H9 (cell line): ENCODE measurements at regions not wholly inside any gene's neighbourhood (a gene's known extent, or its start where the extent isn't known, plus 50 kb on each side); places are given as distances from the start of the nearest gene placed in this dataset.

Source experiments
- DNase-seq: peaks from one replicate; pipeline ENCODE4 v3.0.0-alpha.2; 2017
- H2AFZ ChIP-seq: one replicate; pipeline ENCODE4 v1.6.1; 2013; ENCODE audit warnings: mild to moderate bottlenecking, low read length, control low read depth, moderate library complexity
- H2AK5ac ChIP-seq: 2 replicates; pipeline ENCODE4 v1.6.1; 2013; ENCODE audit warnings: low read length, control low read depth, mixed read lengths; ENCODE audit not compliant: insufficient read length
- H2BK120ac ChIP-seq: one replicate; pipeline ENCODE4 v1.6.1; 2013; ENCODE audit warnings: low read depth, mild to moderate bottlenecking, low read length, control low read depth, inconsistent platforms; ENCODE audit not compliant: poor library complexity, severe bottlenecking
- H2BK12ac ChIP-seq: 2 replicates; pipeline ENCODE4 v1.6.1; 2013; ENCODE audit warnings: low read length, control low read depth, mixed read lengths, low read depth; ENCODE audit not compliant: insufficient read length
- H2BK15ac ChIP-seq: 2 replicates; pipeline ENCODE4 v1.6.1; 2013; ENCODE audit warnings: low read depth, low read length, control low read depth
- H2BK20ac ChIP-seq: one replicate; pipeline ENCODE4 v1.6.1; 2013; ENCODE audit warnings: low read depth, mild to moderate bottlenecking, low read length, control low read depth, inconsistent platforms; ENCODE audit not compliant: poor library complexity, severe bottlenecking
- H2BK5ac ChIP-seq: 2 replicates; pipeline ENCODE4 v1.6.1; 2013; ENCODE audit warnings: low read length, control low read depth, mixed read lengths; ENCODE audit not compliant: insufficient read length
- H3K14ac ChIP-seq: 2 replicates; pipeline ENCODE4 v1.6.1; 2013; ENCODE audit warnings: low read length, control low read depth; ENCODE audit not compliant: insufficient read depth
- H3K18ac ChIP-seq: 2 replicates; pipeline ENCODE4 v1.6.1; 2013; ENCODE audit warnings: low read depth, mild to moderate bottlenecking, mixed read lengths, low read length, control low read depth; ENCODE audit not compliant: insufficient read length
- H3K23ac ChIP-seq: 2 replicates; pipeline ENCODE4 v1.6.1; 2013; ENCODE audit warnings: low read length, control low read depth, mixed read lengths, low read depth; ENCODE audit not compliant: insufficient read length
- H3K23me2 ChIP-seq: 2 replicates; pipeline ENCODE4 v1.6.1; 2013; ENCODE audit warnings: low read depth, mild to moderate bottlenecking, mixed read lengths, low read length, control low read depth; ENCODE audit not compliant: insufficient read length, poor library complexity, severe bottlenecking
- H3K27ac ChIP-seq: 2 replicates; pipeline ENCODE4 v1.5.1; 2013; ENCODE audit warnings: low read length, control low read depth, mixed read lengths, low read depth; ENCODE audit not compliant: insufficient read length
- H3K27me3 ChIP-seq: 2 replicates; pipeline ENCODE4 v1.6.1; 2013; ENCODE audit warnings: low read length, control low read depth, inconsistent platforms; ENCODE audit not compliant: insufficient read depth
- H3K4ac ChIP-seq: 2 replicates; pipeline ENCODE4 v1.6.1; 2013; ENCODE audit warnings: low read depth, mild to moderate bottlenecking, control low read depth, inconsistent platforms, low read length, moderate library complexity
- H3K4me1 ChIP-seq: 2 replicates; pipeline ENCODE4 v1.6.1; 2013; ENCODE audit warnings: low read length, control low read depth, inconsistent platforms; ENCODE audit not compliant: insufficient read depth
- H3K4me2 ChIP-seq: 2 replicates; pipeline ENCODE4 v1.6.1; 2013; ENCODE audit warnings: low read length, control low read depth, mixed read lengths; ENCODE audit not compliant: insufficient read length, insufficient read depth
- H3K56ac ChIP-seq: 2 replicates; pipeline ENCODE4 v1.6.1; 2013; ENCODE audit warnings: low read depth, mild to moderate bottlenecking, mixed read lengths, low read length, control low read depth; ENCODE audit not compliant: insufficient read length
- H3K79me1 ChIP-seq: 2 replicates; pipeline ENCODE4 v1.6.1; 2013; ENCODE audit warnings: low read depth, mild to moderate bottlenecking, moderate library complexity, low read length, control low read depth, inconsistent platforms; ENCODE audit not compliant: insufficient read depth, poor library complexity, severe bottlenecking
- H3K79me2 ChIP-seq: 2 replicates; pipeline ENCODE4 v1.6.1; 2013; ENCODE audit warnings: low read length, control low read depth, inconsistent platforms; ENCODE audit not compliant: insufficient read depth
- H3K9ac ChIP-seq: 2 replicates; pipeline ENCODE4 v1.6.1; 2013; ENCODE audit warnings: low read length, control low read depth, mixed read lengths; ENCODE audit not compliant: insufficient read length; ENCODE audit errors: extremely low read depth
- H3K9me3 ChIP-seq: one replicate; pipeline ENCODE4 v1.6.1; 2013; ENCODE audit warnings: low read depth, low read length, inconsistent platforms; ENCODE audit not compliant: control insufficient read depth
- H3T11ph ChIP-seq: one replicate; pipeline ENCODE4 v1.6.1; 2013; ENCODE audit warnings: mild to moderate bottlenecking, low read length, control low read depth, inconsistent platforms
- H4K20me1 ChIP-seq: one replicate; pipeline ENCODE4 v1.6.1; 2013; ENCODE audit not compliant: control insufficient read depth, insufficient read length, insufficient read depth
- H4K5ac ChIP-seq: 2 replicates; pipeline ENCODE4 v1.6.1; 2013; ENCODE audit warnings: low read depth, mild to moderate bottlenecking, mixed read lengths, low read length, control low read depth; ENCODE audit not compliant: insufficient read length
- H4K8ac ChIP-seq: replicated peaks from 2 replicates; pipeline ENCODE4 v1.6.1; 2013; ENCODE audit warnings: low read length, control low read depth, mixed read lengths, low read depth; ENCODE audit not compliant: insufficient read length
- H4K91ac ChIP-seq: 2 replicates; pipeline ENCODE4 v1.6.1; 2013; ENCODE audit warnings: low read depth, mild to moderate bottlenecking, moderate library complexity, mixed read lengths, low read length, control low read depth; ENCODE audit not compliant: insufficient read length
- H3K27ac Mint-ChIP-seq, 3 experiments: 2 replicates in 2 of 3; 3 replicates in 1 of 3; pipeline ENCODE4 v1.8.0; 2020 to 2021; ENCODE audit warnings: mixed read lengths in 3 of 3, mild to moderate bottlenecking in 1 of 3, moderate library complexity in 1 of 3
- H3K27me3 Mint-ChIP-seq: 2 replicates; pipeline ENCODE4 v1.8.0; 2021; ENCODE audit warnings: low read depth, mild to moderate bottlenecking, moderate library complexity, mixed read lengths
- H3K36me3 Mint-ChIP-seq, 3 experiments: 2 replicates in 2 of 3; 3 replicates in 1 of 3; pipeline ENCODE4 v1.8.0; 2020 to 2021; ENCODE audit warnings: low read depth in 3 of 3, mixed read lengths in 3 of 3; ENCODE audit not compliant: insufficient read depth in 1 of 3
- H3K4me1 Mint-ChIP-seq, 2 experiments: 2 replicates each; pipeline ENCODE4 v1.8.0; 2020; ENCODE audit warnings: mixed read lengths in 2 of 2
- H3K4me3 Mint-ChIP-seq, 2 experiments: 2 replicates in 1 of 2; 3 replicates in 1 of 2; pipeline ENCODE4 v1.8.0; 2020 to 2021; ENCODE audit warnings: mild to moderate bottlenecking in 2 of 2, mixed read lengths in 2 of 2, moderate library complexity in 1 of 2
- H3K9me3 Mint-ChIP-seq, 2 experiments: 2 replicates in 1 of 2; 3 replicates in 1 of 2; pipeline ENCODE4 v1.8.0; 2020; ENCODE audit warnings: mild to moderate bottlenecking in 2 of 2, mixed read lengths in 2 of 2, moderate library complexity in 1 of 2
- WGBS: extraction: QIAGEN DNeasy Blood & Tissue Kit; methylation state at CpG from one replicate; pipeline ENCODE4 v1.1.7; 2013; ENCODE audit warnings: missing lambda C conversion rate, low lambda C conversion rate, mixed read lengths; ENCODE audit not compliant: insufficient read length; ENCODE audit errors: extremely low coverage; 5-methylcytosine and 5-hydroxymethylcytosine counted together
- TF ChIP-seq, protein P1 (sequence below): fragments of 200-600 bp; sonication (generic); conservative IDR thresholded peaks from 3 replicates; pipeline ENCODE4 v1.8.0; 2021; ENCODE audit warnings: antibody characterized with exemption, mild to moderate bottlenecking

DNA sequence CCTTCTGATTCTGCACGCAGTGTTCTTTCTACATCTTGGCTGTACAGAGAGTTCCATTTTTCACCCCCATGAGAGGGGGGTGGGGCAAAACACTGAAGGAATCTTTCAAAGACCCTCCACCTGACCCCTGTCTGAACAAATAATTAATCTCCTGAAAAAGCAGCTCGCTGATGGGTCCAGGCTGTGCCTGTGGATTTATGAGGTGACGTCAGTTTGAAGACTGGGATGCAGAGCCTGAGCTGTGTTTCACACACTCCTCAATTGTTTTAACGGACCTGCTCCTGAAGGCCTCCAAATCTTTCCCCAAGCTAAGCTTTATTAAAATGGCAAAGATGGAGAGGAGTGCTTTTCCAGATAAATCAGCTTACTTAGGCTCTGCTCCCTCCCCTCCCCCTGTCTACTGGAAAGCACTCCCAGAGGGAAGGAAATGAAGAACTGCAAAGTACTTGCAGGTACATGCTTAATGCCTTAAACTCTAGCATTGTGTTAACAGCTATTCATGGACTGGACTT is 390.2 kb upstream of the TNP1 start:
- Histone ChIP-seq H4K5ac (no peak overlapping the region), H2BK5ac (no peak overlapping the region), H2BK12ac (no peak overlapping the region), H3K4me1 (no peaks in the 10 kb centered on the region), H4K20me1 (no peaks in the 10 kb centered on the region), H2AFZ (no peak overlapping the region), H3K27ac (no peak overlapping the region), H4K91ac (no peak overlapping the region), H3K56ac (no peak overlapping the region), H2BK20ac (no peak overlapping the region), H4K8ac (no peak overlapping the region), H3K9me3 (no peaks in the 10 kb centered on the region), H3K23me2 (no peaks in the 10 kb centered on the region), H3K9ac (no peak overlapping the region), H3K23ac (no peak overlapping the region), H2BK15ac (no peak overlapping the region), H2BK120ac (no peak overlapping the region), H3K14ac (no peak overlapping the region), H3K79me1 (no peaks in the 10 kb centered on the region), H3K4ac (no peak overlapping the region), H2AK5ac (no peak overlapping the region), H3K18ac (no peak overlapping the region), H3K79me2 (no peaks in the 10 kb centered on the region), H3T11ph (no peak overlapping the region), H3K27me3 (no peaks in the 10 kb centered on the region), H3K4me2 (no peak overlapping the region)
- no peaks in the 10 kb centered on the region for H3K36me3 Mint-ChIP-seq
- no peak overlapping the region for H3K4me3 Mint-ChIP-seq
- H3K27ac Mint-ChIP-seq, result no peak overlapping the region
- no peaks in the 10 kb centered on the region for H3K4me1 Mint-ChIP-seq
- TF ChIP-seq, protein P1, sequence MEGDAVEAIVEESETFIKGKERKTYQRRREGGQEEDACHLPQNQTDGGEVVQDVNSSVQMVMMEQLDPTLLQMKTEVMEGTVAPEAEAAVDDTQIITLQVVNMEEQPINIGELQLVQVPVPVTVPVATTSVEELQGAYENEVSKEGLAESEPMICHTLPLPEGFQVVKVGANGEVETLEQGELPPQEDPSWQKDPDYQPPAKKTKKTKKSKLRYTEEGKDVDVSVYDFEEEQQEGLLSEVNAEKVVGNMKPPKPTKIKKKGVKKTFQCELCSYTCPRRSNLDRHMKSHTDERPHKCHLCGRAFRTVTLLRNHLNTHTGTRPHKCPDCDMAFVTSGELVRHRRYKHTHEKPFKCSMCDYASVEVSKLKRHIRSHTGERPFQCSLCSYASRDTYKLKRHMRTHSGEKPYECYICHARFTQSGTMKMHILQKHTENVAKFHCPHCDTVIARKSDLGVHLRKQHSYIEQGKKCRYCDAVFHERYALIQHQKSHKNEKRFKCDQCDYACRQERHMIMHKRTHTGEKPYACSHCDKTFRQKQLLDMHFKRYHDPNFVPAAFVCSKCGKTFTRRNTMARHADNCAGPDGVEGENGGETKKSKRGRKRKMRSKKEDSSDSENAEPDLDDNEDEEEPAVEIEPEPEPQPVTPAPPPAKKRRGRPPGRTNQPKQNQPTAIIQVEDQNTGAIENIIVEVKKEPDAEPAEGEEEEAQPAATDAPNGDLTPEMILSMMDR, result no peak
- H3K9me3 Mint-ChIP-seq, result no peaks in the 10 kb centered on the region
- peaks cover 1% of the 10 kb centered on the region for H3K27me3 Mint-ChIP-seq
- DNase-seq, result no peak
- WGBS, result no CpG with 5 or more reads among the region's 4 CpGs
